HUES48 (cell line): ENCODE measurements at regions not wholly inside any gene's neighbourhood (a gene's known extent, or its start where the extent isn't known, plus 50 kb on each side); places are given as distances from the start of the nearest gene placed in this dataset.
"Not testable (repeated sequence)": the region's sequence is repeated elsewhere in the genome, so short reads cannot be mapped to it uniquely, and the experiment has no call there.

Source experiments
- H3K27ac ChIP-seq: one replicate; pipeline ENCODE4 v1.7.0; 2013; ENCODE audit warnings: low read depth, low read length, inconsistent platforms
- H3K27me3 ChIP-seq: 2 replicates; pipeline ENCODE4 v1.6.1; 2013; ENCODE audit warnings: mild to moderate bottlenecking, low read length; ENCODE audit not compliant: control insufficient read depth, insufficient read depth
- H3K36me3 ChIP-seq: 2 replicates; pipeline ENCODE4 v1.6.1; 2013; ENCODE audit warnings: low read length; ENCODE audit not compliant: control insufficient read depth, insufficient read depth
- H3K4me1 ChIP-seq: 2 replicates; pipeline ENCODE4 v1.6.1; 2013; ENCODE audit warnings: mild to moderate bottlenecking, low read length; ENCODE audit not compliant: control insufficient read depth, insufficient read depth
- H3K4me3 ChIP-seq: 2 replicates; pipeline ENCODE4 v1.5.1; 2013; ENCODE audit warnings: mild to moderate bottlenecking, low read depth, low read length
- H3K9ac ChIP-seq: 2 replicates; pipeline ENCODE4 v1.6.1; 2013; ENCODE audit warnings: mild to moderate bottlenecking, low read depth, low read length, moderate library complexity
- H3K9me3 ChIP-seq: 2 replicates; pipeline ENCODE4 v1.6.1; 2013; ENCODE audit warnings: low read length; ENCODE audit not compliant: control insufficient read depth, insufficient read depth

DNA sequence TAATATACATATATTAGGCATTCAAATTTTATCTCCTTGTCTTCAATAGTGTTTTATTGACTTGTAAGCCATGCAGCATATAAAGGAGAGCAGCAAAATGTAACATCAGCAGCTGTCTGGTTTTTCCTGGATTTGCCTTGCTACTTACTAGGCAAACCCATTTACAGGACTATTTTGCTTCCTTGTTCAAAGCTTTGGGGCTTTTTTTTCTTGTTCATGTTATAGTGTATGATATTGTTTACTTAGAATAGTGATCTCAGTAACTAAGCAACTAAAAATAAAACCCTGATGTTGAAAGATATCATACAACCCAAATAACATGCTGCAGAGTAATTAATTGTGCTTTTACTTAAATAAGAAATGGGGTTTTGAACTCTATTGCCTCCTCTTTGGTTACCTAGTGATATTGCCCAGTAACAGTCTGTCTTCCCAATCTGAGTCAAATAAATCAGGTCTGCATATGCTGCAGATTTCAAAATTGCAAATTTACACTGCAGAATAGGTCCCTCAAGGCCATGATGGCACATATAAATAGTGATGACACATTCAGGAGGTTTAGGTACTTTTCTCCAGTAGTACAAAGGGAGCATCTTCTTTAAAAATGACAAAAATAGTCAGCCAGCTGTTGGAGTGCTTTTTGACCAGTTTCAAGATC lies 578.1 kb upstream of the NECTIN3 start:
- no peaks in the 10 kb centered on the region for H3K27me3 ChIP-seq
- no peaks in the 10 kb centered on the region for H3K36me3 ChIP-seq
- H3K9me3 ChIP-seq, result no peaks in the 10 kb centered on the region
- H3K9ac ChIP-seq, result no peak overlapping the region
- H3K4me1 ChIP-seq, result peaks cover 14% of the 10 kb centered on the region
- no peak overlapping the region for H3K4me3 ChIP-seq
- no peak overlapping the region for H3K27ac ChIP-seq

DNA sequence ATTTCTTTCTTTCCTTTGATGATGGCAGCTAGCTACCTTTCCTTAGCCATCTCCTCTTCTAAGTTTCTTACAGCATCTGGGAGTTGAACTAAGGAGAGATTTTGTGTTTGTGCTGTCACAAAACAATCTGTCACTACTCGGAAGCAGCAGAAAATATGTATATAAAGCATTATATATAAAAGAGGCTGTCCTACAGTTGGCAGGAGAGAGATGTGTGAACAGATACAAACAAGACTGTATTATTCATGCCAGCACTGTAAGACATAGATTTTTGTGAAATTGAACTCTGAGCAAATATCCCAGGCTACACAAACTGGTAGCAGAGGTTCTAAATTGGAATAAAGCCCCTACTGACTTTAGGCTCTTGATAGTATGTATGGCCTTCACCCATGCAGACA lies 577.5 kb upstream of the NECTIN3 start:
- no peak overlapping the region for H3K9ac ChIP-seq

DNA sequence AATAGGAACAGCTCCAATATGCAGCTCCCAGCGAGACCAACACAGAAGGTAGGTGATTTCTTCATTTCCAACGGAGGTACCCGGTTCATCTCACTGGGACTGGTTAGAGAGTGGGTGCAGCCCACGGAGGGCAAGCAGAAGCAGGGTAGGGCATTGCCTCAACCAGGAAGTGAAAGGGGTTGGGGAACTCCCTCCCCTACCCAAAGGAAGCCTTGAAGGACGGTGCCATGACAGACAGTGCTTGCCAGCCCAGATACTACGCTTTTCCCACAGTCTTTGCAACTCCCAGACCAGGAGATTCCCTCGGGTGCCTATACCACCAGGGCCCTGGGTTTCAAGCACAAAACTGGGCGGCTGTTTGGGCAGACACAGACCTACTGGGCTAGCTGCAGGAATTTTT lies 576.9 kb upstream of the NECTIN3 start:
- Histone ChIP-seq H3K9ac (no peak overlapping the region), H3K4me3 (no peak overlapping the region), H3K27ac (no peak overlapping the region), H3K9me3 (no peaks in the 10 kb centered on the region), H3K36me3 (no peaks in the 10 kb centered on the region), H3K27me3 (no peaks in the 10 kb centered on the region), H3K4me1 (peaks cover 14% of the 10 kb centered on the region)

More for the DNA sequence above, 577.5 kb upstream of the NECTIN3 start:
- Histone ChIP-seq H3K4me3 (no peak overlapping the region), H3K27me3 (no peaks in the 10 kb centered on the region), H3K36me3 (no peaks in the 10 kb centered on the region), H3K9me3 (no peaks in the 10 kb centered on the region), H3K27ac (no peak overlapping the region), H3K4me1 (peaks cover 14% of the 10 kb centered on the region)

- no peak overlapping the region for H3K4me3 ChIP-seq
- no peak overlapping the region for H3K9ac ChIP-seq
- no peak overlapping the region for H3K27ac ChIP-seq
- H3K9me3 ChIP-seq, result no peaks in the 10 kb centered on the region
- peaks cover 14% of the 10 kb centered on the region for H3K4me1 ChIP-seq
- no peaks in the 10 kb centered on the region for H3K36me3 ChIP-seq
- no peaks in the 10 kb centered on the region for H3K27me3 ChIP-seq
Observed at GRCh38 chr3:110495201-110495927, 576.3 kb upstream of the NECTIN3 start.

DNA sequence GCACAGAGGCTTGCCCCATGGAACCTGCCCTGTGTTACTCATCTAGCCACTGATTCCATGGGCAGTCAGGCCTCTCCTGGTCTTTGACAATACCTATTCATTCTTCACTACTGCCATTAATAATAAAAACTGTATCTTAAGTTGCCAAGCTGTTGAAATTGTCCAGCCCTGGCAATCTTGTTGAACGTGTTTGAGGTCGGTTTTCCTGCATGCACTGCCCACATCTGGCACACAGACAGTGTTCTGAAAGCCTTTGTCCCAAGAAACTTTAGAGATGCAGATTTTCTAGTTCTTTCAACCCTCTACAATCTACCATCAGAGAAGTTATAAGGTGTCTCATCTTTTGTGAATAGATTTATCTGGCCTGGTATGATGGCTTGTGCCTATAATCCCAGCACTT lies 567.2 kb upstream of the NECTIN3 start:
- H3K9ac ChIP-seq, result no peak overlapping the region
- no peak overlapping the region for H3K4me3 ChIP-seq
- H3K36me3 ChIP-seq, result no peaks in the 10 kb centered on the region
- H3K27me3 ChIP-seq, result no peaks in the 10 kb centered on the region
- H3K4me1 ChIP-seq, result no peaks in the 10 kb centered on the region
- H3K9me3 ChIP-seq, result no peaks in the 10 kb centered on the region; the same call in 1 of the 2 replicates
- no peak overlapping the region for H3K27ac ChIP-seq

- no peaks in the 10 kb centered on the region for H3K27me3 ChIP-seq
- H3K36me3 ChIP-seq, result no peaks in the 10 kb centered on the region
- H3K9ac ChIP-seq, result no peak overlapping the region
- H3K4me3 ChIP-seq, result no peak overlapping the region
- no peaks in the 10 kb centered on the region; the same call in 1 of the 2 replicates for H3K9me3 ChIP-seq
- no peak overlapping the region for H3K27ac ChIP-seq
- H3K4me1 ChIP-seq, result no peaks in the 10 kb centered on the region
Observed at GRCh38 chr3:110504901-110505300, 566.7 kb upstream of the NECTIN3 start.

GRCh38 chr3:110506890-110507289 lies 564.7 kb upstream of the NECTIN3 start:
- Histone ChIP-seq H3K27ac (no peak overlapping the region), H3K4me1 (no peaks in the 10 kb centered on the region), H3K9ac (no peak overlapping the region), H3K4me3 (no peak overlapping the region), H3K27me3 (no peaks in the 10 kb centered on the region), H3K9me3 (no peaks in the 10 kb centered on the region; the same call in 1 of the 2 replicates), H3K36me3 (no peaks in the 10 kb centered on the region)

DNA sequence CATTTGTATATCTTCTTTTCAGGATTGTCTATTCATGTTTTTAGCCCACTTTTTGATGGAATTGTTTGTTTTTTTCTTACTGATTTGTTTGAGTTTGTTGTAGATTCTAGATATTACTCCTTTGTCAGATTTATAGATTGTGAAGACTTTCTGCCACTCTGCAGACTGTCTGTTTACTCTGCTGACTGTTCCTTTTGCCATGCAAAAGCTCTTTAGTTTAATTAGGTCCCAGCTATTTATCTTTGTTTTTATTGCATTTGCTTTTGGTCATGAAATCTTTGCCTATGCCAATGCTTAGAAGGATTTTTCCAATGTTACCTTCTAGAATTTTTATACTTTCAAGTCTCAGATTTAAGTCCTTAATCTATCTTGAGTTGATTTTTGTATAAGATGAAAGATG lies 564.0 kb upstream of the NECTIN3 start:
- H3K4me1 ChIP-seq, H3K4me3 ChIP-seq, H3K36me3 ChIP-seq, H3K9me3 ChIP-seq, H3K9ac ChIP-seq, H3K27ac ChIP-seq, H3K27me3 ChIP-seq: not testable (repeated sequence)

DNA sequence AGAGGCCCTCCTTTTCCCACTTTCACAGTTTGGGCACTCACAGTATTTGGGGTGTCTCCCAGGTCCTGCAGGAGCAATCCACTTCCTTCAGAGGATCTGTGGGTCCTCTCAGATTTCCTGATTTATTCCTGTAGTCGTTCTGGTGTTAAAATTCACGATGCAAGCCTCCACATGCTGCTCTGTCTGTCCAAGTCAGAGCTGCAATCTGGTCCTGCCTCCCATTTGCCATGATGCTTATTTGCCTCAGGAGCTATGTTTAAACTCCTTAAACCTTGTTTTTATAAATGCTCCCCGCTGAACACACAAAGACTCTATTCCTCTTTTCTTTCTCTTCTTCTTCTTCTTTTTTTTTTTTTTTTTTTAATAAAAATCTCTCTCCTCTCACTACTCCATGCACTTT lies 558.7 kb upstream of the NECTIN3 start:
- Histone ChIP-seq H3K9ac (no peak overlapping the region), H3K27ac (no peak overlapping the region), H3K4me1 (no peaks in the 10 kb centered on the region), H3K9me3 (no peaks in the 10 kb centered on the region), H3K4me3 (no peak overlapping the region), H3K27me3 (no peaks in the 10 kb centered on the region), H3K36me3 (no peaks in the 10 kb centered on the region)

GRCh38 chr3:110518031-110518430 lies 553.6 kb upstream of the NECTIN3 start:
- Histone ChIP-seq H3K4me3 (no peak overlapping the region), H3K27ac (no peak overlapping the region)

GRCh38 chr3:110519071-110519470 lies 552.5 kb upstream of the NECTIN3 start:
- H3K9ac ChIP-seq, result no peak overlapping the region
- no peaks in the 10 kb centered on the region for H3K36me3 ChIP-seq
- H3K9me3 ChIP-seq, result no peaks in the 10 kb centered on the region; the same call in 1 of the 2 replicates
- no peak overlapping the region for H3K27ac ChIP-seq
- no peaks in the 10 kb centered on the region for H3K4me1 ChIP-seq
- no peaks in the 10 kb centered on the region for H3K27me3 ChIP-seq
- no peak overlapping the region for H3K4me3 ChIP-seq

More at GRCh38 chr3:110518031-110518430, 553.6 kb upstream of the NECTIN3 start:
- Histone ChIP-seq H3K4me1 (no peaks in the 10 kb centered on the region), H3K27me3 (no peaks in the 10 kb centered on the region), H3K36me3 (no peaks in the 10 kb centered on the region), H3K9ac (no peak overlapping the region), H3K9me3 (no peaks in the 10 kb centered on the region; the same call in 1 of the 2 replicates)
